DOHH2 (cell line): ENCODE measurements at regions not wholly inside any gene's neighbourhood (a gene's known extent, or its start where the extent isn't known, plus 50 kb on each side); places are given as distances from the start of the nearest gene placed in this dataset.

Source experiments
- H3F3A ChIP-seq: fragments of 200-600 bp; sonication (generic), shearing (Covaris generic); 2 replicates; pipeline ENCODE4 v1.6.0; 2016; ENCODE audit warnings: antibody characterized with exemption, mild to moderate bottlenecking; ENCODE audit not compliant: control insufficient read depth, insufficient read depth
- H3K27ac ChIP-seq: fragments of 200-600 bp; sonication (generic); 2 replicates; pipeline ENCODE4 v1.5.1; 2014; ENCODE audit warnings: low read depth, mild to moderate bottlenecking, low read length, moderate library complexity
- H3K27me3 ChIP-seq: fragments of 200-600 bp; sonication (generic); 2 replicates; pipeline ENCODE4 v1.6.1; 2014; ENCODE audit warnings: mild to moderate bottlenecking, low read length, mixed read lengths; ENCODE audit not compliant: control insufficient read depth
- H3K36me3 ChIP-seq: fragments of 200-600 bp; sonication (generic); 2 replicates; pipeline ENCODE4 v1.6.1; 2014; ENCODE audit warnings: mild to moderate bottlenecking, low read length, moderate library complexity, mixed read lengths; ENCODE audit not compliant: control insufficient read depth
- H3K4me1 ChIP-seq: fragments of 200-600 bp; sonication (generic); 2 replicates; pipeline ENCODE4 v1.6.1; 2014; ENCODE audit warnings: mild to moderate bottlenecking, low read length, mixed read lengths; ENCODE audit not compliant: control insufficient read depth
- H3K4me2 ChIP-seq: fragments of 200-600 bp; sonication (generic); 2 replicates; pipeline ENCODE4 v1.6.0; 2014; ENCODE audit warnings: mild to moderate bottlenecking, low read length, moderate library complexity
- H3K4me3 ChIP-seq: fragments of 200-600 bp; sonication (generic); 2 replicates; pipeline ENCODE4 v1.5.1; 2014; ENCODE audit warnings: mild to moderate bottlenecking, low read length, mixed read lengths
- H3K79me2 ChIP-seq: fragments of 200-600 bp; sonication (generic); 2 replicates; pipeline ENCODE4 v1.6.1; 2014; ENCODE audit warnings: mild to moderate bottlenecking, low read length, mixed read lengths; ENCODE audit not compliant: control insufficient read depth
- H3K9me2 ChIP-seq: fragments of 200-600 bp; sonication (generic); replicated peaks from 2 replicates; pipeline ENCODE4 v1.6.1; 2014; ENCODE audit warnings: mild to moderate bottlenecking, low read length, mixed read lengths; ENCODE audit not compliant: control insufficient read depth
- H3K9me3 ChIP-seq: fragments of 200-600 bp; sonication (generic); 2 replicates; pipeline ENCODE4 v1.6.1; 2014; ENCODE audit warnings: antibody characterized with exemption, low read length, mixed read lengths; ENCODE audit not compliant: control insufficient read depth, insufficient read depth
- H4K20me1 ChIP-seq: fragments of 200-600 bp; sonication (generic); 2 replicates; pipeline ENCODE4 v1.6.0; 2014; ENCODE audit warnings: low read depth, mild to moderate bottlenecking, antibody characterized with exemption, low read length, moderate library complexity; ENCODE audit not compliant: control insufficient read depth, insufficient read depth
- EZH2phosphoT487 ChIP-seq: fragments of 200-600 bp; sonication (generic); IDR thresholded peaks from 2 replicates; pipeline ENCODE4 v1.6.1; 2017; ENCODE audit warnings: borderline replicate concordance, mild to moderate bottlenecking, antibody characterized with exemption, low read length, moderate library complexity, mixed read lengths
- TF ChIP-seq, protein P1 (sequence below): fragments of 200-600 bp; sonication (generic); IDR thresholded peaks from one replicate; pipeline ENCODE4 v1.5.1; 2014; ENCODE audit warnings: antibody characterized with exemption, mild to moderate bottlenecking, low read depth, low read length; ENCODE audit not compliant: poor library complexity, severe bottlenecking

DNA sequence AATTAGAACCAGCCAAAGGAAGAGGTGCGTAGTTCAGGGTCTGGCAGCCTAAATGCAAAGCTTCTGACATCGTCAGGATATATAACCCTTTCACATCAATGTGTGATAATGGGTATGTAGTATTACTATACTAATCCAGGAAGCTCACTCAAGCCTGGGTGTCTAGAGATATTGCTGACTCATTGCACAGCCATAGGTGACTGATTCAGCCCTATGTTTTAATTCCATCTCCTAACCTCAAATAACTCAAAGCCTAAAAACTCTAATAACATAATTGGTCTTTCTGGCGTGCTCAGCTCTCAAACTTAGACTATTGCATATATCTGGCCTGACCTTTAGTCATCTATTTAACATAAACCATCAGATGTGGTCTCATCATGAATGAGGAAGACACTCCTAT lies 658.4 kb downstream of the TBC1D32 start:
- no peak overlapping the region for H3K27ac ChIP-seq
- H3K4me3 ChIP-seq: no peak overlapping the region
- H3F3A ChIP-seq: no peaks in the 10 kb centered on the region
- TF ChIP-seq, protein P1, sequence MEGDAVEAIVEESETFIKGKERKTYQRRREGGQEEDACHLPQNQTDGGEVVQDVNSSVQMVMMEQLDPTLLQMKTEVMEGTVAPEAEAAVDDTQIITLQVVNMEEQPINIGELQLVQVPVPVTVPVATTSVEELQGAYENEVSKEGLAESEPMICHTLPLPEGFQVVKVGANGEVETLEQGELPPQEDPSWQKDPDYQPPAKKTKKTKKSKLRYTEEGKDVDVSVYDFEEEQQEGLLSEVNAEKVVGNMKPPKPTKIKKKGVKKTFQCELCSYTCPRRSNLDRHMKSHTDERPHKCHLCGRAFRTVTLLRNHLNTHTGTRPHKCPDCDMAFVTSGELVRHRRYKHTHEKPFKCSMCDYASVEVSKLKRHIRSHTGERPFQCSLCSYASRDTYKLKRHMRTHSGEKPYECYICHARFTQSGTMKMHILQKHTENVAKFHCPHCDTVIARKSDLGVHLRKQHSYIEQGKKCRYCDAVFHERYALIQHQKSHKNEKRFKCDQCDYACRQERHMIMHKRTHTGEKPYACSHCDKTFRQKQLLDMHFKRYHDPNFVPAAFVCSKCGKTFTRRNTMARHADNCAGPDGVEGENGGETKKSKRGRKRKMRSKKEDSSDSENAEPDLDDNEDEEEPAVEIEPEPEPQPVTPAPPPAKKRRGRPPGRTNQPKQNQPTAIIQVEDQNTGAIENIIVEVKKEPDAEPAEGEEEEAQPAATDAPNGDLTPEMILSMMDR: no peak
- TF ChIP-seq EZH2phosphoT487: no peak
- no peaks in the 10 kb centered on the region for H3K36me3 ChIP-seq
- no peaks in the 10 kb centered on the region for H4K20me1 ChIP-seq
- no peak overlapping the region for H3K4me2 ChIP-seq
- H3K79me2 ChIP-seq: no peaks in the 10 kb centered on the region
- no peaks in the 10 kb centered on the region for H3K4me1 ChIP-seq
- no peaks in the 10 kb centered on the region for H3K9me2 ChIP-seq
- no peaks in the 10 kb centered on the region for H3K9me3 ChIP-seq
- no peaks in the 10 kb centered on the region for H3K27me3 ChIP-seq

DNA sequence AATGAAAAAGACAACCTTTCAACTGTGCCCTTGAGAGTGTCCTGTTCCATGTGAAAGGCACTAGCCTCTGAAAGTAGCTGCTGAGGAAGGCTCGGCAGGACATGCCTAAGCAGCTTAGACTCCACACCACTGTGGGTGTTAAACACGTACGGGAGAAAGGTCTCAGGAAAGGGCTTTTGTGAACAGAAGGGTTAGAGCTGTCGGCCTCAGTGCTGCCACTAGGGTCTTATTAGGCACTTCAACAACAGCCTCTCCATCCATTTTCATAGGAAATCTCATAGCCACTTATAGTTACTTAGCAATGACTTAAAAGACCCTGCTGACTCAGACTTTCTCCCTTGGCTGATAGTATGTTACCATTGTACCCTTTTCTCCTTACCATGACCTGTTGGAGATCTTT lies 662.8 kb downstream of the TBC1D32 start:
- TF ChIP-seq, protein P1: no peak
- no peak for TF ChIP-seq EZH2phosphoT487
- H3K27me3 ChIP-seq: no peaks in the 10 kb centered on the region
- H3K27ac ChIP-seq: no peak overlapping the region
- H3K9me2 ChIP-seq: no peaks in the 10 kb centered on the region
- H4K20me1 ChIP-seq: no peaks in the 10 kb centered on the region
- H3F3A ChIP-seq: no peaks in the 10 kb centered on the region
- no peaks in the 10 kb centered on the region for H3K4me1 ChIP-seq
- H3K4me2 ChIP-seq: no peak overlapping the region
- no peaks in the 10 kb centered on the region for H3K79me2 ChIP-seq
- no peaks in the 10 kb centered on the region for H3K36me3 ChIP-seq
- no peak overlapping the region for H3K4me3 ChIP-seq
- no peaks in the 10 kb centered on the region for H3K9me3 ChIP-seq

DNA sequence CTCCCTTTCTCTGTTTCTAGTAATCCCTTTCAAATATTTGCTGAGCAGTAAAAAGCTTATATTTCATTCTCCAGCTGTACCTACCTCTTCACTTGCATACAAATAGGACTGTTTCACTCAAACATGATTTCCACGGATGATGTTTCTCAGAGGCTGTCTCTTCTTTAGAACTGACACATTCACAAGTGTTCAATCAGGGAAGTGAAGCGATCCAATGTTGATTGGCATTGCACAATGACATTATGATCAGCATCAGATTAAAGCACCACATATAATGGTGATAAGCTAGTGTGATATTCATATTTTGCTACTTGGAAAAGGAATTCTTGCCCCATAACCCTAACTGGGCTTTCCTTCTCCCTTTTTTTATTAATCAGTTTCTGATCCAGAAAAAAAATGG lies 681.8 kb downstream of the TBC1D32 start:
- Histone ChIP-seq H3K79me2 (no peaks in the 10 kb centered on the region), H3K36me3 (no peaks in the 10 kb centered on the region), H3K27ac (no peak overlapping the region), H4K20me1 (no peaks in the 10 kb centered on the region), H3F3A (no peaks in the 10 kb centered on the region), H3K9me2 (no peaks in the 10 kb centered on the region), H3K4me2 (no peak overlapping the region), H3K9me3 (no peaks in the 10 kb centered on the region), H3K4me1 (no peaks in the 10 kb centered on the region), H3K4me3 (no peak overlapping the region), H3K27me3 (no peaks in the 10 kb centered on the region)
- TF ChIP-seq EZH2phosphoT487: no peak
- TF ChIP-seq, protein P1: no peak

DNA sequence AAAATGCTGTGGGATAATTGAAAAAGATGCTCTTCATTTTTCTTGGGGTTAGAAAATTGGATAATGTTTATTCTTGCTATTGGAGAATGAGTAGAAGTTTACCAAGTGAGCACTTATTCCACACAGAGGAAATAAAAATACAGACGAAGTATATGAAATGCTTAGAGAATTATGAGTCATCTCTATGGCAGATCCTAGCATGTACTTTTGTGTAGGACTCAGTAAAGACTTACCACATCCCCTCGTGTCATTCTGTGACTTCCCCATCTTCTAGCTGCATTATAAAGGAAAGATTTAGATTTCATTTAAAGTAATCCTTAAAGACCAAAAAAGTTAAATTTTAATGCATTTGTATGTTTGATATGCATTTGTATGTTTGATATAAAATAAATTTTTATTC lies 685.6 kb downstream of the TBC1D32 start:
- no peaks in the 10 kb centered on the region for H3K9me3 ChIP-seq
- no peak overlapping the region for H3K27ac ChIP-seq
- H3K27me3 ChIP-seq: no peaks in the 10 kb centered on the region
- no peaks in the 10 kb centered on the region for H3K4me1 ChIP-seq
- no peaks in the 10 kb centered on the region for H3F3A ChIP-seq
- H3K9me2 ChIP-seq: no peaks in the 10 kb centered on the region
- H3K36me3 ChIP-seq: no peaks in the 10 kb centered on the region
- H3K79me2 ChIP-seq: no peaks in the 10 kb centered on the region
- no peak overlapping the region for H3K4me2 ChIP-seq
- no peaks in the 10 kb centered on the region for H4K20me1 ChIP-seq
- no peak overlapping the region for H3K4me3 ChIP-seq
- TF ChIP-seq EZH2phosphoT487: no peak
- TF ChIP-seq, protein P1: no peak
